ENCODE measurements at regions not wholly inside any gene's neighbourhood (a gene's known extent, or its start where the extent isn't known, plus 50 kb on each side); places are given as distances from the start of the nearest gene placed in this dataset.

DNA sequence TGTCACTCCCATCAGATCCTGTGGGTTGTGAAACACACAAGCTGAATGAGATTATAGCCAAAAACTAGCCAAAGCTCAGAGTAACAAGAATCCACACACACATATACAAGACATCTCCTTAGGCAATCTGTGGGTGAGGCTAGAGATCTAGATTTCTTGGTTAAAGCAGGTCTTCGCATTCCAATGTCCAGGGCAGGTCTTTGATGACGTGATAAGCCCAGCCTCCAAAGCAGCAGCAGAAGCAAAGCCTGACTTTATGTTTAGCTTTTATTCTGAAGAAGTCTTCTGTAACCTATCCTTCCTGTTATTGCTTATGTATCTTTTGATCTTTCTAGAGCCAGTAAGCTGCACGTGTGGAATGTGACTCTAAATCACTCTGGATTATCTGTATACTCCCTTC is 199.1 kb upstream of the SLC30A5 start:
- no peak for DNase-seq

DNA sequence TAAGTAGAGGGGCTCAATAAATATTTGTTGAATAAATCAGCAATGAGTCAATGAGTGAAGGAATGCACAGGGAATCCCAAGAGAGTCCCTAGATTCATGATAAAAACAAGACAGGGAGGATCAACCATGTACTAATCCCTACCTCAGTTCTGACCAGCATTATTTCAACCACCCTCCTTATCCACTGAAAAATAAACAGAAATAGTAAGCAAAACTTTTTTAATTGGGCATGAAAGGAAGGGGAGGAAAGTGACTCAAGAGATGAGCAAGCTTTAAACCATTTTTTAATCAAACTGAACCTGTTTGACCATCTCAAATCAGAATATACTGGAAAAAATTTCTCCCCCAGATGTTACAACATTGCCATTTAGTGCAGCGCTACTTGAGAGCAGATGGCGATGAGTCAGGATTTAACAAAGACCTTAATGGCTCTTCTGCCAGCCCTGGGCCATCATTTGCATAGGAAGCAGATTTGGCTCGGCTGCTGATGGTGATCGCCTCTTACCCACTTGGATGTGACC is 194.8 kb upstream of the SLC30A5 start:
- no peak for DNase-seq

DNA sequence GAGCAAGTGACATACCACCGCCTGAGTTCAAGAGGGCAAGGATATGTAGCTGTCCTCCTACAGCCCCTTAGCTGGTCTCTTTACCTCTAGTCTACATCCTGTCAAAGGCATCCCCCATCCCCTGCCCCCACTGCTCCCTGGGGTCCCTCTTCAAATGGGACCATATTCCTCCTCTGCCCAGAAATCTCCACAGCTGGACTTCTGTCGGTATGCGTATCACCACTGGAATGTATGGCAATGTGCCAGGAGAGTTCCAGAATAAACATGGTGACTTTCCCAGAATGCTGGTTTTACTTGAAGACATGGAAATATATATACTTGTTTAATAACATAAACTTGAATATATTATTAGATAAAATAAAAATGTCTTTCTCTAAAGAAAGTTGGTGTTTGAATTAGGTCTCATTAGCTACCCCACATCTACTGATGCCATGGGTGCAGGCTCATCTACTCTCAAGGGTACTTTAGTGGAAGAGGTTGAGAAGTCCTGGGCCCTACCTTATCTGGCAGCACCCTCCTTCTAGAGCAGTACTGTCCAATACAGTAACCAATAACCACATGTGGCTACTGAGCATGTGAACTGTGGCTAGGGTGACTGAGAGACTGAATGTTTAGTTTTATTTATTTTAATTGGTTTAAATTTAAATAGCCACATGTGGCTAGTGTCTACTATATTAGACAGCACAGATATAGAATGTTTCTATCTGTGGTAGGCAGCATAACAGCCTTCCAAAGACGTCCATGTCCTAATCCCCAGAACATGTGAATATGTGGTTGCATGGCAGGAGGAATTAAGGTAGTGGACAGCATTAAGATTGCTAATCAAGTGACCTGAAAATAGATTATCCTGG is 181.7 kb upstream of the SLC30A5 start:
- no peak for DNase-seq

DNA sequence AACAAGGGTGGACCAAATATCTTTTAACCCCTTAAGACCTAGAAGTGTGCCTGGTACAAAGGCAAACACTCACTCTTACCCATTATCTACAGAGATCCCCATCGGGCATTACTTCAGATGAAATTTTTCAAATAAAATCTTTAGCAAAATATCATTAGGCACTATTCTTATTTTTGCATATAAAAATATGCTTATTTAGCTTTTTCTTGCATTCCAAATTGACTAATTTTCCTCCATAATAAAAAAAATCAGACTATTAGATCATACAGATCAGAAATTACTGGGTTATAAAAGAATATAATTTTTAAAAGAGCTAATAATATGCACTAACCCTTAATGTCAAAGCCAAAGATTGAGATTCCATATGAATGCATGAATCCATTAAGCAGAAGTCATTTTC is 178.7 kb upstream of the SLC30A5 start:
- DNase-seq = no peak

DNA sequence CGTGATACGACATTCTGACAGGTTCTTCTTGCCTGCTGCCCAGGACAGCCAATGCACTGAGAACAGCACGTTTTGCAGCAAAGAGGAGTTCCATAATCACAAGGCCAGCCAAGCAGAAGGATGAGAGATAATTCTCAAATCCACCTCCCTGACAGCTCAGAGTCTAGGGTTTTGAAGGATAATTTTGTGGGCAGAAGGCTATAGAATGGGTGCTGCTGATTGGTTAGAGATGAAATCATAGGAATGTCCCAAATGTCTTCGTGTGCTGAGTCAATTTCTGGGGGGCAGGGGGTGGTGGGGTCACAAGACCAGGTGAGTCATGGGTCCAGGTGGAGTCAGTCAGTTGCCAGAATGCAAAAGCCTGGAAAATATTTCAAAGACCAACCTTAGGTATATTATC is 175.5 kb upstream of the SLC30A5 start:
- no peak for DNase-seq

DNA sequence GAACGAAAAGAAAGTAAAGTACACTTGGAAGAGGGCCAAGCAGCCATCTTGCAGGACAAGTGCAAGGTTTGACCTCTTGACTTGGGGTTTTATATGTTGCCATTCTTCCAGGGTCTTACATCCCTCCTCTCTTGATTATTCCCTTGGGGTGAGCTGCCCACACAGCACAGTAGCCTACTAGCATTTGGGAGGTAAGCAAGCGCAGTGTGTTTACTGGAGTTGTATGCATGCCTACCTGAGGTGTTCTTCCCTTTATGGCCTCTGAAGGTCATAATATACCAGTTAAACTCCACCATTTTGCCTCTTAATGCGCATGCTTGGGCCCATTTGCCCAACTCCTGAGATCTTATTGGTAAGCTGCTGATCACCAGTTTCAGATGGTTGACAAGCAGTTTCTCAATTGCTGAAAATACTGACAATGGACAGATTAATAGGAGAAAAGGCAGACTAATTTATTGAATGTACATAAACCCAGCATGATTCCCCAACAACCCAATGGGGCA is 173.8 kb upstream of the SLC30A5 start:
- DNase-seq = no peak

DNA sequence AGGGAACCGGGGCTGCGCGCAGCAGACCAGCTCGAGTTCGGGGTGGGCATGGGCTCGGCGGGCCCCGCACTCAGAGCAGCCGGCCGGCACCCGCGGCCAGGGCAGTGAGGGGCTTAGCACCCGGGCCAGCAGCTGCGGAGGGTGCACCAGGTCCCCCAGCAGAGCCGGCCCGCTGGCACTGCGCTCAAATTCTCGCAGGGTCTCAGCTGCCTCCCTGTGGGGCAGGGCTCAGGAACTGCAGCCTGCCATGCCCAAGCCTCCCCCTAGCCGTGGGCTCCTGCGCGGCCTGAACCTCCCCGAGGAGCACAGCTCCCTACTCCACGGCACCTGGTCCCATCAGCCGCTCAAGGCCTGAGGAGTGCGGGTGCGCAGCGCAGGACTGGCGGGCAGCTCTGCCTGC is 172.9 kb upstream of the SLC30A5 start:
- DNase-seq = no peak

DNA sequence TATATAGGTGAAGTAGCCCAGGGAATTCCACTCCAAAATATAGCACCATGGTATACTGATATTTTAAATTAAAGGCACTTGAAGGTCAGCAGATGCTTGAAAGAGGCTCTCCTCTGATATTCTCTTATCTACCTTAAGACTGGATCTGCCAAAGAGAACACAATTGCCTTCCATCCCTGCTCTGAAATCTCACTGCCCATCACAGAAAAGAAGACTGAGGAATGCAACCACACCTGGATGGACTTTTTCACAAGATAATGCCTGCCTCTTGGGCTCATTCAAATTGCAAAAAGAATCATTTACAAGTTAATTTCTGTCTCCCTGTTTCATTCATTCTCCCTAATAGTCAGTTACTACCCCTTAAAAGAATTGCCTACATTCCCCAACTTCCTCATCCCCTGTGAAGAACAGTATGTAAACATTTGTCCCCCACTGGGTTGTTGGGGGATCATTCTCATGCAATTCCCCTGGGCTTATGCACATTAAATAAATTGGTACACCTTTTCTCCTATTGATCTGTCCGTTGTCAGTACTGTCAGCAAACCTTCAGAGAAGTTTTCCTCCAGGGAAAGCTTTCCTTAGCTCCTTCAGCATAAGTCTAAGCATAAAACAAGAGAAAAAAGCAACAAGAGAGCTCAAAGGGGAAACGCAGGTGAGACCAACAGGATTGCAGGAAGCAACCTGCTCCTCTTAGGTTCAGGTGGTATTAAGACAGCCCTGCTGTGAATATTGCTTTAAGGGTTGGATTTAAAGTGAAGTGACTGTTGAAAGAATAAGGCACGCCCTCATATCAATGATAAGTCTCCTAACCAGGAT is 171.4 kb upstream of the SLC30A5 start:
- no peak for DNase-seq

DNA sequence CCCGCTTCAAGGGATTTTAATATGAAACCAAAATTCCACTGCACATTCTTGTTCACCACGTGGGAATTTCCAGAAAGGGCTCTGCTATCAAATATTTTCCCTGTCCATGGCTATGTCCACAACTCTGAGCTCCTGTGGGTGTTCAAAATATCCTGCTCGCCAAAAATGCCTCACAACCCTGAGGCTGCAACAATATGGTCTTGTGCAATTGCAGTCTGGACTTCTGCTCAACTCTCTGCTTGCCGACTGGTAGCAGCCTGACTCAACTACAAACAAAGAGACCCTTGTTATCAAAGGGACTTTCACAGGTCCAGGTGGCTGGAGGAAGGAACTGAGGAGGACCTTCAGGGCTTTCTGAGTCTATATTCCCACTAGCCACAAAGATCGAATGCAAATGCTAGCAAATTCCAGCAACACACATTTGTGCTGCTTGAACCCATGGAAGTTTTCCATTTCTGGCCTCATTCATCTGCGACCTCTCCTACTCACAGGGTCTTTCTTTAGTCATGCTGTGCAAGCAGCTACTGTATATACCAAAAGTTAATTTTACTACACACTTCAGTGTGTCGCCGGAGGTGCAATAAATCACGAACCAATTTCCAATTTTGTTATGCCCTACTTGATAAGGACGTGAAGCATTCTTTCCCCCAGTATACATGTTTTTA is 169.2 kb upstream of the SLC30A5 start:
- no peak for DNase-seq

DNA sequence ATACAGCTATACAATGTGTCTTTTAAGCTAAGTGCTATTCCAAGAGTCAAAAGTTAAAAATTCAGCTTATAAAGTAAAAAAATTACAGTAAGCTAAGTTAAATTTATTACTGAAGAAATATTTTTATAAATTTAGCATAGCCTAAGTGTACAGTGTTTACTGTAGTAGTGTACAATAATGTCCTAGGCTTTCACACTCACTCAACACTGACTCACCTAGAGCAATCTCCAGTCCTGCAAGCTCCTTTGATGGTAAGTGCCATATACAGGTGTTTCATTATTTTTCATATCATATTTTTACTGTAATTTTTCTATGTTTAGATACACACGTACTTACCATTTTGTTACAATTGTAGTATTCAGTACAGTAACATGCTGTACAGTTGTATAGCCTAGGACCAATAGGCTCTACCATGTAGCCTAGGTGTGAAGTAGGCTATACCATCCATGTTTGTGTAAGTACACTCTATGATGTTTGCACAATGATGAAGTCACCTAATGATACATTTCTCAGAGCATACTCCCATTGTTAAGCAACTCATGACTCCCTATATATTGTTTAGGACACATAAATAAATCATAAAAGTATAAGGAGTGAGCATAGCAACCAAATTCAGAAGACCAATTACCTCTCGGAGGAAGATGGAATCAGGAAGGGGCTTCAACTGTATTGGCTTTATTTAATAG is 165.1 kb upstream of the SLC30A5 start:
- DNase-seq = no peak

DNA sequence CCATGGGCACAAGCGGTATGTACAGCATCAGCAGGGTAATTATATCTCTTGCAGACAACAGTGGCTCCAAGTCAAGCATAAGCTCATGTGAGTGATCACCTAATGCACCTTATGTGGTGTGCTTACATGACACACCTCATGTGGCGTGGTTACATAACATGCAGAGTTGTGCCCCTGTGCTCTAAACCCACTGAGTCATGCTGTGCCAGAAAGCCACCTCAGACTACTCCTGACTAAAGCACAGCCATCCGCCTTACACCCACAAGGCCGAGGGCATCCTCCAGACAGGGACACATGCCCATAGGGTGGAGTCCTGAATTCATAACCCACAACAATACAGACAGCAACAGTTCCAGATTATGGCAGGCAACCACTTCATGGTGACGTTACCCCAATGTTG is 163.7 kb upstream of the SLC30A5 start:
- no peak for DNase-seq

DNA sequence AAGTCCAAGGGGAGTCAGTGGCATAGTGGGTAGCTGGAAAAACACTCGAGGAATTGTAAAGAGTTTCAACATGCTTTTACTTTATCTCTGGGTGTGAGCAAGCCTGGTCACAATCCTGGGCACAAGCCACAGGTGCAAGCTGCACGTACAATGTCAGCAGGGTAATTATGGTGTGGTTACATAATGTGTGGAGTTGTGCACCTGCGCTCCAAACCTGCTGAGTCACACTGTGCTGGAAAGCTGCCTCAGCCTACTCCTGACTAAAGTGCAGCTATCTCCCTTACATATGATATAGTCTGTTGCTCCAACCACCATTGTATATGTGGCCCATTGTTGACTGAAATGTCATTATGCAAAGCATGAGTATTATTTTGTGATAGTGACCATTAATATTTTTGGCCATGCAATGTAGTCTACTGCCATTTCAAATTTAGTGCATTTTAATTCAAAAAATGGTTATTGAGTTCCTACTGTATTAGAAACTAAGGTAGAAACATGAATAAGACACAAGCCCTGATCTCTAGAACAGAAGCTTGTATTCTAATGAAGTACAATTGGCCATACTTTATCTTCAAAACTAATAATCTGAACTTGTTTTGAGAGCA is 160.9 kb upstream of the SLC30A5 start:
- DNase-seq = no peak

DNA sequence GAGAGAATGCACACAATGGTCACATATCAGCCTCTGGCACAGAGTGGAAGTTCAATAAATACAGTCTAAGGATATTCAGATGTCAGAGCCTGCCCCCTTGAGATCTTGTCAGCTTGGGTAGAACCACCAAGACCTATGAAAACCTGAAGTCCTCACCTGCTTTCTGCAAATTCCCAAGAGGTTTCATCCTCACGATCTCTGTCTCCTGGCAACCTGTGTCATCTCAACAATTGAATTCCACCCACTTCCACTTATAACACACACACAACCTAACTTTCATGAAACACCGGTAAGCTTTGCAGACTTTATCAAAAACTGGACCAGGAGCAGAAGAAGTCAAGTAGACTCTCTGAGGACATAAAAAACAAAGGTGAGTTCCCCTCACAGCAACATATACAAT is 151.6 kb upstream of the SLC30A5 start:
- no peak for DNase-seq

DNA sequence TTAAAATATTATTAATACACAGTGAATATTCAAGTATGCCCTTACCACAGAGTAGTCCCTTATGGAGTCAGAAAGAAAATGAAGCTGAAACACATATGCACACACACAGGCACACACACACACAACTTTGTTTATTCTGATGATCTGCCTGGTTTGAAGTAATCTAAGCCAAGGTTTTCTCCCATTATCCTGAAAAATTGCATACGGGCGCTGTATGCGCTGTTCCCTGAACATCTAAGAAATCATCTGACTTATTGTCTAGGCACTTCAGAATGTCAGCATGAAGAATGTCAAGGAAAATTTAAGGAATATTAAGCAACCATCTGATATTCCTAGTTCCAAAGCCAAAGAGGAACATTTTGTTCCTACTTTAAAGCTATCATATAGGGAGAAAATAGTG is 147.1 kb upstream of the SLC30A5 start:
- no peak for DNase-seq

DNA sequence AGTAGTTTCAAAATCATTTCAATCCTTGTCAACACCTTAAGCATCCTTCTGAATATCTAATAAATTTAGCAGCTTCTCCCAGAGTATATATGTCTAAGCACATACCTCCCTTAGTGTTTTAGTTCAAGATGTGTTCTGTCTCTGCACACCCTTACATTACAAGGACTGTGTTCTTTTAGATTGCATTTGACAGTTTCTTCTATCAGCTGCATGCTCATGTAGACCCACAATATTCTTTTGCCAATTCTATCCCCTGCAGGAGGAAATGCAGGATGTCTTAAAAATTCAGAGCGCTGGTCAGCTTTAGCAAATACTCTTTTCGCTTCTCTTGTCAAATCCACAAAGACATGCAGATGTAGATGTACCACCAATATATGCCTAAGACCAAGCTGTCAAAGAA is 145.8 kb upstream of the SLC30A5 start:
- DNase-seq = no peak

DNA sequence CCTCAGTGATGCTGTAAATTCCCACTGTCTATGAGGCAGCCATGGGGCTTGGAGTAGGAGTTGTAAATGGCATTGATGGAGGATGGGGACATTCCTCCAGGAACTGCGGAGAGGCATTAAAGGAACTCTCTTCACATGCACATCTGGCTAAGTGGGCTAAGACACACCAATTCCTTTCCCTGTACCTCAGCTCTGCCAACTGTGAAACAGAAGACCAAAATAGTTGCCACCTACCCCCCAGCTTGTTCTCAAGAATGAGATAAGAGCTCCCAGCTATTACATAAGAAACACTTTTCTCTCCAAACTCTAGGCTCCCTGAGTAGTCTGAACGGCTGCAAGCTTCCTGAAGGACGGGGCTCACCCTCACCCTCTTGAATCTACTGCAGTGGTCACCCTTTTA is 144.6 kb upstream of the SLC30A5 start:
- DNase-seq = no peak

DNA sequence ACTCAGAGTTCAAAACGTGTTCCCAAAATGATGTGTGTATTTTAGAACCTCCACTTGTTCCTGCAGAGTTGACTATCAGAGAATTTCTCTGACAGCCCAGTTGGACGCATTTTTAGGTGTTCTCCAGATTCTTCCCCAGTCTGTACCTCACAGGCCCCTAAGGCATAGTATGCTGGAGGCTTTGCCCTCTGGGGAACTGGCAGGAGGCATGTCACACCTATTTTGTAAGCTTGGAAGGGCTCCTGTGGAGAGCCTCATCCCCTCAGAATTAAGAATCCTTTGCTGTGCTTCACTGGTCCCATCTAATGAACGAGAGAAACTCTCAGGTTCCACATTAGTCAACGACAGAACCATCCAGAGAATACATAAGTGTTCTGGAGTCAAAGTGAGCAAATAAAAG is 144.1 kb upstream of the SLC30A5 start:
- no peak for DNase-seq

DNA sequence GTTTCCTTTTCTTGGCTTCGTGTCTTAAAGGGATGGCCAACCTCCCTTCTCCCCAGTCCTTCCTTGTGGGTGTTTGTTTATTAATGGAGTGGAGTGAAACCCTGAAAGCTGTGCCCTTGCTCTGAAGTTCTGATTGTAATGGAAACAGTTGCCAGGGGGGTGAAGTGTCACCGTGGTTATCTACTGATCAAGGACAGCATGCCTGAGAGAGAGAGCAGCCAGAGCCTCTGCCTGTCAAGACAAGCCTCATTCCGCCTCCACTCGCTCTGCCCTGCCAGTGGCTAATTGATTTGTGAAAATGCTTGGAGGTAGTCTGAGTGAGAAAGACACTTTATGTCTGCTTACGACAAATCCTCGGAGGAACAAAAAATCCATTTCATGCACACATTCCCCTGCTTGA is 143.7 kb upstream of the SLC30A5 start:
- no peak for DNase-seq

DNA sequence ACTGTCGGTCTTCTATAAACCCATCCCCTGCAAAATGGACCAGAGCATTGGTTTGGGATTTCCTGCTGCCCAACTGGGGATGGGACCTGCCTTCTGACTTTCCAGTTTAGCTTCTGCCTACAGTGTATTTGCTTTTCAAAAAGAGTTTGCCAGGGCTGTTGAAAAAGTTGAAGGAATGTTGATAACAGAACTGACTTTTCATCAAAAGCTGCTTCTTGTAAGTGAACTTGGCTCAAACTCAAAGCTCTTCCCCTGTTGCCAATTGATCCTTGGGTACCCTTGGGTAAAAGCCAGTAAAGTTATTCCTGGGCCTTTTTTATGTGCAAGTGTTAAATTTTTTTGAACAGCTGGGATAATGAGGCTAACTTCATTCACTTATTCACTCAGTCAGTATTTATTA is 142.9 kb upstream of the SLC30A5 start:
- DNase-seq = no peak

DNA sequence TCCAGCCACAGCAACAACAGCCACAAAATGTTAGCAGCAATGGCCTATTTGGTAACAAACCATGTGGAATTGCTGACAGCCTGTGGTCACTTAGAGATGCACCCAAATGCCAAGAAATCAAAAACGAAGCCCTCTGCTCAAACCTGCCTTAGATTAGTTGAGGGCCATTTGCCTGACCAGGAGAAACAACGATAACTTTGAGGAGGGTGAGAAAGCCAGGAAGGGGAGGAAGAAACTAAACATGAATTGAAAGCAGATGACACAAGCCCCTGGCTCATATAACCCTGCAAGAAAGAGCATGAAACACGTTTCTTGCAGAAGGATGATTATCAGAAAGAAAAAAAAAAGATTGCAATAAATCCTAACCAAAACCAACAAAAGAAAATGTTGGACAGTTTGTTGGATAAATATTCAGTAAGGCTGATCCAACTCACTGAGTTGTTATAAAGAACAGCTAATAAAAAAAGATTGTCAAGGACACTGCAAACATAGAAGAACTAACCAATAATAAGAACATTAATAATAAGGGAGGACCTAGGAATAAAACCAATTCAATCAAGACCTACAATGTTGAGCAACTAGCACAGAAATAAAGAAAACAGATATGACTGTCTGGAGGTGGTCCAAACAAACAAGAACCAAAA is 140.5 kb upstream of the SLC30A5 start:
- DNase-seq = no peak

DNA sequence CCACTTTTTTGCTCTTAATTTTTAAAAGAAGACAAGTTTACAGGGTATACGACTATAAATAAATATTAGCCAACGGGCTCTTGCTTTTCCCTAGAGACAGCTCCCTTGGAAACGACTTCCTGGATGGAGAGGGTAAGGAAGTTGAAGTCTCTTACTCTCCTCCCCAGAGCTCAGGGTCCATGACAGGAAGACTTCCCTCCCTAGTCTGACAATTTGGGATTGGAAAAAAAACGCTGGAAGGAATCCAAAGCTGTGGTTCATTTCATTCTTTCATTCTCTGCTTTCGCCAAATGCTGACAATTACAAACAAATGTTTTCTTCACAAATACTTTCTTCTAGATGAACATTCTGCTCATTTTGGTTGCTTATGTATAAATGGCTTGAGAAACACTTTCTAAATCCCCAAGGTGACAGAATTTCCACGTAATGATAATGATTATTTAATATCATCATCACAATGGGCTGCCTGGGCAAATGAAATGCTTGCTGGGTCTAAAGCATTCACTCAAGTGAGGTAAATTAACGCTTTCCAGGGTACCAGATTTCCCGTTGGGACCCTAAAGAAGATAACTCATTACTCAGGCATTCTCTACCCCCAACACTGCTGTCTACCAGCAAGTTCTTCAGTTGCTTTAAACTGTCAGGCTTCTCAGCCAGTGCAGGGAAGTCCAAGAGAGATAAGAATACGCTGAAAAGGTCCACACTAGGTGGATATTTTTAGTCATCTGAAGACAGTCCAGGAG is 139.8 kb upstream of the SLC30A5 start:
- no peak for DNase-seq

Data from activated CD8-positive, alpha-beta memory T cell treated with anti-CD3 and anti-CD28 coated beads for 24 hours (primary cell).